ENCODE measurements at regions not wholly inside any gene's neighbourhood (a gene's known extent, or its start where the extent isn't known, plus 50 kb on each side); places are given as distances from the start of the nearest gene placed in this dataset.

DNA sequence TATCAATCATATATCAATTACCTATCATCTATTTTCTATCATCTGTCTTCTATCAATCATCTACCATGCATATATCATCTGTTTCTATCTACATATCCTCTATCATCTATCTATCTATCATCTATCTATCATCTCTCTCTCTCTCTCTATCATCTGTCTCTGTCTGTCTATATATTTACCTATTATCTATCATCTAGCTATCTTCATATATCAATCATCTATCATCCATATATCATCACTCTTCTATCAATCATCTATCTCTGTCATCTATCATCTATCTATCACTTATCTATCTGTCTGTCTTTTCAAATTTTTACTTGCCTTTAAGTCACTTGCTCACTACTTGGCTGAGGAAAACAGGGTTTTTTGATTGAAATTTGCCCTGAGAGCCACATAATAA, 592.3 kb downstream of the DCDC2C start:
- no peak for DNase-seq (ENCODE audit: low read depth)
- H3K4me3 ChIP-seq (ENCODE audit: control insufficient read depth, low read depth, low read length), result no peak overlapping the region
- TF ChIP-seq, protein P1, sequence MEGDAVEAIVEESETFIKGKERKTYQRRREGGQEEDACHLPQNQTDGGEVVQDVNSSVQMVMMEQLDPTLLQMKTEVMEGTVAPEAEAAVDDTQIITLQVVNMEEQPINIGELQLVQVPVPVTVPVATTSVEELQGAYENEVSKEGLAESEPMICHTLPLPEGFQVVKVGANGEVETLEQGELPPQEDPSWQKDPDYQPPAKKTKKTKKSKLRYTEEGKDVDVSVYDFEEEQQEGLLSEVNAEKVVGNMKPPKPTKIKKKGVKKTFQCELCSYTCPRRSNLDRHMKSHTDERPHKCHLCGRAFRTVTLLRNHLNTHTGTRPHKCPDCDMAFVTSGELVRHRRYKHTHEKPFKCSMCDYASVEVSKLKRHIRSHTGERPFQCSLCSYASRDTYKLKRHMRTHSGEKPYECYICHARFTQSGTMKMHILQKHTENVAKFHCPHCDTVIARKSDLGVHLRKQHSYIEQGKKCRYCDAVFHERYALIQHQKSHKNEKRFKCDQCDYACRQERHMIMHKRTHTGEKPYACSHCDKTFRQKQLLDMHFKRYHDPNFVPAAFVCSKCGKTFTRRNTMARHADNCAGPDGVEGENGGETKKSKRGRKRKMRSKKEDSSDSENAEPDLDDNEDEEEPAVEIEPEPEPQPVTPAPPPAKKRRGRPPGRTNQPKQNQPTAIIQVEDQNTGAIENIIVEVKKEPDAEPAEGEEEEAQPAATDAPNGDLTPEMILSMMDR (IDR thresholded peaks at IDR 0.05; ENCODE audit: control insufficient read depth, insufficient read depth, low read depth, low read length, missing control alignments), result no peak

DNA sequence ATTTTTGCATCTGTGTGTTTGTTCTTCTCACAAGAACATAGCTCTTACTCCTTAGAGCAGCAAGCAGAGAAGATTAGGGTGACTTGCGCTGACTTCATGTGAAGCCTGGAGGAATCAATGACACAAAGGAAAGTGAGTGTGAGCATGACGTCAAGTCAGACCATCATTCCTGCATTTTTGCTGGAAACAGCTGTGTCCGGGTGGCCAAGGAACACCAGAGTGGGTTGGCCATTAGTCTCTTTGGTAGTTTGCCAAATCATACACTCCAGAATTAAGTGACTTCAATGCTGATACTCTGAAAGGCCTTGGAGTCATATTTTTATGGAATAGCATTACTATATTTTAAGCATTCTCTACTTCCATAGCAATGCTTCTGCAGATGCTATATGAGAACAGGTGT, 597.2 kb downstream of the DCDC2C start:
- DNase-seq (ENCODE audit: low read depth), result no peak
- TF ChIP-seq, protein P1 (IDR thresholded peaks at IDR 0.05; ENCODE audit: control insufficient read depth, insufficient read depth, low read depth, low read length, missing control alignments), result no peak
- no peak overlapping the region for H3K4me3 ChIP-seq (ENCODE audit: control insufficient read depth, low read depth, low read length)

DNA sequence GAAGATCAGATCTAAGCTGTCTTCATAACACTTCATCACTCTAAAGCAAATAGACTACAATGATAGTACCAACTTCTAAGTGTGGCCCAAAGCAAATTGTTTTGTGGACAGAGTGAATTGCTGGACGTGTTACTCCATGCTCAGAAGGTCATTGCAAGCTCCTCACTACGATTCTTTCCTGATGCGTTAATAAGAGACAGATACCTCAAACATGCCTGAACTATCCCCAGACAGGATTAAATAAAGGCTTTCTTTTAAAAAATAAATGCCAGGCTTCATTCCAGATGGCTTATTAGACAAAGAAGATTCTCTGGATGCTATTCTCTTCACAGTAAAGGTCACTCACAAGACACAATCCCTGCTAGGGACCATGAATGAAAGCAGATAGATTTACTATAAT, 621.2 kb downstream of the DCDC2C start:
- no peak for DNase-seq (ENCODE audit: low read depth)
- TF ChIP-seq, protein P1 (IDR thresholded peaks at IDR 0.05; ENCODE audit: control insufficient read depth, insufficient read depth, low read depth, low read length, missing control alignments), result no peak
- no peak overlapping the region for H3K4me3 ChIP-seq (ENCODE audit: control insufficient read depth, low read depth, low read length)

DNA sequence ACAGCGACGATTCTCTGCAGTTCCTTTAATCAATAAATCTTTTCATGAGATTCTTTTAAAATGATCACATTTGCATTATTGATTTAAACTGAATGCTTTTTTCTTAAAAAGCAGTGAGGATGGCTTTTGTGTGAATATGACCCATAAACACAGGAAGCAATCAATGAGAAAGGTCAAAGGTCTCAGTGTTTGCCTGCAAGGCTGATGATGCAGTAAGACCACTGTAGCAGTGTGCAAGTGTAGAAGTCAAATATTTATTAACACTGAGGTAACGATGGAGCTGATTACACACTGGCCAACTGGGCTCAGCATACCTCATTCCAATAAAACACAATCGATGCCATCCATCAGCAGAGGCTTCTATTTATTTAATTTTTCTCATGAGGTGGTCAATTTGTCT, 633.5 kb downstream of the DCDC2C start:
- TF ChIP-seq, protein P1 (IDR thresholded peaks at IDR 0.05; ENCODE audit: control insufficient read depth, insufficient read depth, low read depth, low read length, missing control alignments), result no peak
- DNase-seq (ENCODE audit: low read depth), result no peak
- H3K4me3 ChIP-seq (ENCODE audit: control insufficient read depth, low read depth, low read length), result no peak overlapping the region

DNA sequence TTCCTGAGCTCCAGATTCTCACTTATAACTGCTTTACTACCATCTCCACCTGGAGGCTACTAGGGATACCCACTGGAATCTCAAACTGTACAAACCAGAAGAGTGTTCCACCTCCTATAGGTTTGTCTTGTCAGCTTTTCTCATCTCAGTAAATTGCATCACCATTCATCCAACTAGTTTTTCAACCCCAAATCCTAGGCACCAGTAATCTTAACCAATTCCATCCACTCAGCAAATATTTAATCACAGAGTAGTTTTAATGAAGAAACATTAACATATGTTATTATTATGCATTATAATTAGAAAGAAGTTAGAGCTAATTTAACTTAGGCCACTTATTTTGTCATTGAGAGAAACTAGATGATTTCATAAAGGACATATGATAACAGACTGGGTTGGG, 635.0 kb downstream of the DCDC2C start:
- DNase-seq (ENCODE audit: low read depth), result no peak
- TF ChIP-seq, protein P1 (IDR thresholded peaks at IDR 0.05; ENCODE audit: control insufficient read depth, insufficient read depth, low read depth, low read length, missing control alignments), result no peak
- no peak overlapping the region for H3K4me3 ChIP-seq (ENCODE audit: control insufficient read depth, low read depth, low read length)

DNA sequence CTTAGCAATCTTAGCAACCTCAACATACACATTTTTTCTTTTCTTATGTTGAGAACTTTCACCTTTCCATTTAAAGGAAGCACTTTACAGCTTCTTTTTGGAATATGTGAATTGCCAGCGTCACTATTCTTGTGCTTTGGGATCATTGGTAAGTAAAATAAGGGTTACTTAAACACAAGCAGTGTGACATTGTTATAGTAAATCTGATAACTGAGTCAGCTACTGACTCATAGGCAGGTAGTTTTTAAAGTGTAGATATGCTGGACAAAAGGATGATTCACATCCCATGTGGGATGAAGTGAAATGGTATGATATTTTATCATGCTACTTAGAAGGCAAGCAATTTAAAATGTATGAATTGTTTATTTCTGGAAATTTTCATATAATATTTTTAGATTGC, 637.2 kb downstream of the DCDC2C start:
- H3K4me3 ChIP-seq (ENCODE audit: control insufficient read depth, low read depth, low read length), result no peak overlapping the region

More for the DNA sequence above, 637.2 kb downstream of the DCDC2C start:
- no peak for DNase-seq (ENCODE audit: low read depth)
- TF ChIP-seq, protein P1 (IDR thresholded peaks at IDR 0.05; ENCODE audit: control insufficient read depth, insufficient read depth, low read depth, low read length, missing control alignments), result no peak
